ENCODE measurements at regions not wholly inside any gene's neighbourhood (a gene's known extent, or its start where the extent isn't known, plus 50 kb on each side); places are given as distances from the start of the nearest gene placed in this dataset.
"Not testable (repeated sequence)": the region's sequence is repeated elsewhere in the genome, so short reads cannot be mapped to it uniquely, and the experiment has no call there.

GRCh38 chr4:133266966-133267365 is 117.9 kb downstream of the PCDH10 start:
- TF ChIP-seq, protein P1, sequence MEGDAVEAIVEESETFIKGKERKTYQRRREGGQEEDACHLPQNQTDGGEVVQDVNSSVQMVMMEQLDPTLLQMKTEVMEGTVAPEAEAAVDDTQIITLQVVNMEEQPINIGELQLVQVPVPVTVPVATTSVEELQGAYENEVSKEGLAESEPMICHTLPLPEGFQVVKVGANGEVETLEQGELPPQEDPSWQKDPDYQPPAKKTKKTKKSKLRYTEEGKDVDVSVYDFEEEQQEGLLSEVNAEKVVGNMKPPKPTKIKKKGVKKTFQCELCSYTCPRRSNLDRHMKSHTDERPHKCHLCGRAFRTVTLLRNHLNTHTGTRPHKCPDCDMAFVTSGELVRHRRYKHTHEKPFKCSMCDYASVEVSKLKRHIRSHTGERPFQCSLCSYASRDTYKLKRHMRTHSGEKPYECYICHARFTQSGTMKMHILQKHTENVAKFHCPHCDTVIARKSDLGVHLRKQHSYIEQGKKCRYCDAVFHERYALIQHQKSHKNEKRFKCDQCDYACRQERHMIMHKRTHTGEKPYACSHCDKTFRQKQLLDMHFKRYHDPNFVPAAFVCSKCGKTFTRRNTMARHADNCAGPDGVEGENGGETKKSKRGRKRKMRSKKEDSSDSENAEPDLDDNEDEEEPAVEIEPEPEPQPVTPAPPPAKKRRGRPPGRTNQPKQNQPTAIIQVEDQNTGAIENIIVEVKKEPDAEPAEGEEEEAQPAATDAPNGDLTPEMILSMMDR (IDR thresholded peaks at IDR 0.05), result not testable (repeated sequence)
- TF ChIP-seq POLR2A (IDR thresholded peaks at IDR 0.05), result not testable (repeated sequence)

Data from uterus (tissue), 2 donors.